ENCODE measurements at regions not wholly inside any gene's neighbourhood (a gene's known extent, or its start where the extent isn't known, plus 50 kb on each side); places are given as distances from the start of the nearest gene placed in this dataset.
A peak's percentile ranks its signal among the peaks of the same experiment; 100 is the strongest.

- no peak for DNase-seq (ENCODE audit: low spot score)
Measured at GRCh38 chr17:31715446-31715845, 143.6 kb downstream of the COPRS start.

DNA sequence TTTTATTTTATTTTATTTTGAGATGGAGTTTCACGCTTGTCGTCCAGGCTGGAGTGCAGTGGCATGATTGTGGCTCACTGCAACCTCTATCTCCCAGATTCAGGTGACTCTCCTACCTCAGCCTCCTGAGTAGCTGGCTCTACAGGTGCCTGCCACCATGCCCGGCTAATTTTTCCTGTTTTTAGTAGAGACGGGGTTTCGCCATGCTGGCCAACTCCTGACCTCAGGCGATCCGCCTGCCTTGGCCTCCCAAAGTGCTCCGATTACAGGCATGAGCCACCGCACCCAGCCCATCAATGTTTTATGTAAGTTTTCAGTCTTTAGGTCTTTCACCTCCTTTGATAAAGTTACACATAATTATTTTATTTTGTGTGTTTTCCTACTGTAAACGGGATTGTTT, 154.6 kb downstream of the COPRS start:
- DNase-seq (ENCODE audit: low spot score) = no peak

GRCh38 chr17:31702041-31702440, 157.0 kb downstream of the COPRS start:
- no peak for DNase-seq (ENCODE audit: low spot score)

DNA sequence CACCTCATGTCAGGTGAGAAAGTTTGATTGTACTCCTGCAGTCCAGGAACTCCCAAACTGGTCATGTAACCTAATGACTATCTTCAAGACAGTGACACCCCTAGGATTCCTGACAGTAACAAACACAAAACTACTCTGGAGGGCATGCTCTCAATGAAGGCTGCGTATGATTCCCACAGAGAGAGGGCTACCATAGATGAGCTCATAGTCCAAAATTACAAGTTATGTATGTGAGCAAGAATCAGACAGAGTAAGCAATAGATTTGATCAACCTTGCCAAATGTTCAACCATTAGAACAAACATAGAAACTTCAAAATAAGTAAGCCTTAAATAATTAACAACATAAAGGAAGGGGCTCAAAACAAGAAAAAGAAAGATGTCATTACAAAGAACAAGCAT, 158.1 kb downstream of the COPRS start:
- no peak for DNase-seq (ENCODE audit: low spot score)

GRCh38 chr17:31699886-31700285, 159.2 kb downstream of the COPRS start:
- no peak for DNase-seq (ENCODE audit: low spot score)

DNA sequence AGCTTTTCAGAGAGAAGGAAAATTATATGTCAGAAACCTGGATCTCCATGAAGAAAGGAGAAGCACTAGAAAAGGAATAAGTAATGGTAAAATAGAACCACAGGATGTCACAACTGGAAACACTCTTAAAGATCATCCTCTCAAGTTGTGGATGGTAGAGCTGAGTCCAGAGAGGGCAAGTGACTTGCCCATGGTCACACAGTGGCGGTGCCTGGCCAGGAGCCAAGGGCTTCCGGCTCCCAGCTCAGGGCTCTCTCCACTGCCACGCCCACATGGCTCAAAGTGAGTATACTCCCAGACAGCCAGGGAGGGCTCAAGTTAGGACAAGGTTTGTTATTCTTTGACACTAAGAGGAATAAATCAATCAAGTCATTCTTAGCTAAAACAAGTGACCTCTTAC, 159.8 kb downstream of the COPRS start:
- DNase-seq (ENCODE audit: low spot score) = no peak

GRCh38 chr17:31698751-31699150, 160.3 kb downstream of the COPRS start:
- no peak for DNase-seq (ENCODE audit: low spot score)

DNA sequence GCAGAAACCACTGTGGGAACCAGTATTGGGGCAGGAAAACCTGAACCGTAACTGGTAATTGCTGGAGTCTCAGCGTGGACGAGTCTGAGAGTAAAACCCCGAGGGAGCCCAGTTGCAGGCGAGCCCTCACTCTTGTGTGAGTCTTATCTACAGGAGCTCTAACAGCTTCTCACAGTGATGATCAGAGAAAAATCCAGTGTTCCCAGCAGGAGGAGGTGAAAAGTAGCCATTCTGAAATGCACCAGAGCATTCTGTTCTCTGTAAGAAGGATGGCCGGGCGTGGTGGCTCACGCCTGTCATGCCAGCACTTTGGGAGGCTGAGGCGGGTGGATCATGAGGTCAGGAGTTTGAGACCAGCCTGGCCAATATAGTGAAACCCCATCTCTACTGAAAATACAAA, 161.2 kb downstream of the COPRS start:
- no peak for DNase-seq (ENCODE audit: low spot score)

DNA sequence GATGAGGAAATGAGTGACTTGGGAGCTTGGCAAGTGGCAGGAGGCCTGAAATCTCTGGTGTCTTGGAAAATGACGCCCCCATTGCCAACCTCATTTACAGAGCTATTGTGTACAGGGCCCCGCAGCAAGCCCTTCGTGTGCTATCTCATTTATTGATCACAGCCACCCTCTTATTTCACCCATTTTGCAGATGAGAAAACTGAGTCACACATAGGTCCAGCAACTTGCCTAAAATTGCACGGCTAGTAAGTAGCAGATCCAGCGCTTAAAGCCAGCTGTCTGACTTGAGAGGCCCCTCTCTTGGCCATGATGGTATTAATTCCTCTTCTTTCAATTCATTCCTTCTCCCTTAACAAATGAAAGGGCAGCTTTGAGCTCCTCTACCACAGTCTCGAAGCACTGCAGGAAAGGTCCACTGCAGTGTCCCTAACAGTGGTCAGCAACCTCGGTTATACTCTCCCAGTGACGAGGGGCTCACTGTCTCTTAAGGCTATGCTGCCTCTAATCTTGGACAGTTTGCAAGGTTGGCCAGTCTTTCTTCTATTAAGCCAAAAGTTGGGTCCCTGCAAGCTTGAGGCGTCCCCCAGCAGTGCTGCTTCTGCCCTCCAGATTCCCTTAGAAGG, 162.2 kb downstream of the COPRS start:
- DNase-seq (ENCODE audit: low spot score) = no peak

DNA sequence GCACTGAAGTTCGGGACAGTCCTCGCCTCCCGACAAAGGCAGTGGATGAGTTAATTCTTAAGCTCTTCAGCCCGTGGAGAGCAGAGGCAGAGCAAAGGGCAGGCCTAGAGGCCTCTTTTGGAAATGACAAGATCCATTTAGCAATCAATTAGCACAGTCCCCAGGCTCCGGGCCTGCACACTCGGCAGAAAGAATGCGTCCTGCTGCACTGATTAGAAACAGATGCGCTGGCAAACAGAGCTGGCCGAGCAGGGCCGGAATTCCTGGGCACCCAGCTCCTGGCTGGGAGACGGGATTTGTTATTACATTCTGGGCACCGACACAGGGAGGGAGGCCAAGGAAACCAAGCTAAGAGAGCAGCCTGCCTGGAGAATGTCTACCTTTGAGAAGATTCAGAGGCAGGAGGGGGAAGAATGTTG, 162.9 kb downstream of the COPRS start:
- DNase-seq (ENCODE audit: low spot score) = peak; percentile 76

- DNase-seq (ENCODE audit: low spot score) = no peak
Measured at GRCh38 chr17:31695456-31696090, 163.5 kb downstream of the COPRS start.

DNA sequence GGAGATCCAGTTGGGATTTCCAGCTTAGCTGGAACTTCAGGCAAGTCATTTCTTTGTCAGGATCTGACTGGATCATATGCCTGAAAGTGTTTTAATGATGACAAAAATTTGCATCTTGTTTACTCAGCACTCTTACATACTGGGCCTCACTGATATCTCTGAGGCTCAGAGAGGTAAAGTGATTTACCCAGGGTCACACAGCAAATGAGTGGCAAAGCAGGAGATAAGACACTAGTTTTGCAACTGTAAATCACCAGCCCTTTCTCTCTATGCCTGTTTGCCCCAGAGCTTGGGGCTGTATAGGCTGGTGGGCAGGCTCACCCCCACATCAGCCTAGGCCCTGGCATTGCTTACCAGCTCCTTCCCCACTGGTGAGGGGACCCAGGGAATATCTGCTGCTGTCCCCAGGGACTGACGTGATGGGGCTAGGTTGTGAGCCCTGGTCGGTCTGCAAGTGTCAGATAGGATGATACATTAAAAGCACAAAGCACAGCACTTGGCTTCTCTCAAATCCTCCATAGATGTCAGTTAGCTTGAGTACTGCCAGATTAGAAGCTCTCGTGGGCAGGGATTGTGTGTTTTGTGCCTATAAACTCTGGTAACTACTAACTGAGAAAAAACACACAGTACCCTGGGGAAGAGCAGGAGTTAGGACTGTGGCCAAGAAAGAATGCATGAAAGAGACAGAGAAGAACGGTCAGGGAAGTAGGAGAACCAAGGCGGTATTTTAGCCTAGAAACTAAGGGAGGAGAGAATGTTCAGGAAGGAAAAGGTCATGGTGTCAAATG, 165.4 kb downstream of the COPRS start:
- DNase-seq (ENCODE audit: low spot score) = no peak

- DNase-seq (ENCODE audit: low spot score) = no peak
Measured at GRCh38 chr17:31692632-31693031, 166.4 kb downstream of the COPRS start.

- DNase-seq (ENCODE audit: low spot score) = no peak
Measured at GRCh38 chr17:31692027-31692426, 167.0 kb downstream of the COPRS start.

DNA sequence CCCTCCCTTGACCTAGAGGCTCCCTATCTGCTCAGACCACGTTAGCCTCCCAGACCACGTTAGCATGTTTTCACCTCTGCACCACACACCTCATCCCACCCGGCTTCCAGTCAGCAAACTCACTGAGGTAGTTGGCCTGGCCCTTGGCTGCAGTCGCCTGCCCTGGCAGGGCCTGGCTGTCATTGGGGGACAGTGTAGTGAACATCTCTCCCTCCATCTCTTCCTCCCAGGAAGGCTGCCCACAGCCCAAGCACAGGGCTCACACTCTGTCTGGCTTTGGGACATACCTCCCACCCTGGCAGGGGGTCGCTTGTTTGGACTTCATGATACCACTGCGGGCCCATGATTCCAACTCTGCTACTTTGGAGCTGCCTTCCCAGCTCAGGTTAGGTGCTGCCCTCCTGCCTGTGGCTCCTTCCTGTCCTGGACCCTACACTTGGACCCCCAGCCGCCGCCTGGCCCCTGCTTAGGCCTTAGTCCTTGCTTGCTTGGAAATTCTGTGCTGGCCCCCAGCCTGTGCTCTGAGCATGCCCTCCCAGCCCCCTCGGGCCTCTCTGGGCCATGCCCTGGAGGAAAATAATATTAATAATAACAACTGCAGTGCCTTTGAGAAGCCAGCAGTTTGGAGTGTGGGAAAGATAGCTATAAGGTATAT, 167.7 kb downstream of the COPRS start:
- DNase-seq (ENCODE audit: low spot score) = no peak

GRCh38 chr17:31690151-31690551, 168.9 kb downstream of the COPRS start:
- no peak for DNase-seq (ENCODE audit: low spot score)

DNA sequence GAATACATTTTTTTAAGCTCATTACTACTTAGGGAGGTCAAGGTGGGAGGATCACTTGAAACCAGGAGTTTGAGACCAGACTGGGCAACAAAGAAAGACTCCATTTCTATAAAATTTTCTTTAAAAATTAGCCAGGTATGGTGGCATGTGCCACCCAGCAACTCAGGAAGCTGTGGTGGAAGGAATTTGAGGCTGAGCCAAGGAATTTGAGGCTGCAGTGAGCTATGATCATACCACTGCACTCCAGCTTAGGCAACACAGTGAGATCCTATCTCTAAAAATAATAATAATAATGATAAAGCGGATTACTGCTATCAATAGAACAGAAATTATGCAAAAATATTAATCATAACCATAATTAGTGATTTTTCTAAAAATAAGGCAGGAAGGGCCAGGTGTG, 170.3 kb downstream of the COPRS start:
- DNase-seq (ENCODE audit: low spot score) = no peak

DNA sequence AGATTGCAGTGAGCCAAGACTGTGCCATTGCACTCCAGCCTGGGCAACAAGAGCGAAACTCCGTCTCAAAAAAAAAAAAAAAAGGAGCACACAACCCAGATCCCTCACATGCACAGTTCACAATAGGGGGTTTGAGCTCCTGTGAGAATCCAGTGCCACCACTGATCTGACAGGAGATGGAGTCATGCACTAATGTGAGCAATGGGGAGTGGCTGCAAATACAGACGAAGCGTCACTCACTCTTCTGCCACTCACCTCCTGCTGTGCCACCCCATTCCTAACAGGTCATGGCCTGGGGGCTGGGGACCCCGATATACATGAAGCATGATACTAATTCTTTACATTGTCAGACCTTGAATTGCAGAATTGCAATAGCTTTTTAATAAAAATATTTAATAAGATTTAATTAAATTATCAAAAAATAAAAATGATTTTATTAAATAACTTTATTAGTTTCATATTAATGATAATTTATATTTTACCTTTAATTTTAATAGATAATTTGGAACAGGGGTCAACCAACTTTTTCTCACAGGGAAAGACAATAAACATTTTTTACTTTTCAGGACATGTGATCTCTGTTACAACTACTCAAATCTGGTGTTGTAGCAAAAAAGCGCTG, 171.4 kb downstream of the COPRS start:
- no peak for DNase-seq (ENCODE audit: low spot score)

DNA sequence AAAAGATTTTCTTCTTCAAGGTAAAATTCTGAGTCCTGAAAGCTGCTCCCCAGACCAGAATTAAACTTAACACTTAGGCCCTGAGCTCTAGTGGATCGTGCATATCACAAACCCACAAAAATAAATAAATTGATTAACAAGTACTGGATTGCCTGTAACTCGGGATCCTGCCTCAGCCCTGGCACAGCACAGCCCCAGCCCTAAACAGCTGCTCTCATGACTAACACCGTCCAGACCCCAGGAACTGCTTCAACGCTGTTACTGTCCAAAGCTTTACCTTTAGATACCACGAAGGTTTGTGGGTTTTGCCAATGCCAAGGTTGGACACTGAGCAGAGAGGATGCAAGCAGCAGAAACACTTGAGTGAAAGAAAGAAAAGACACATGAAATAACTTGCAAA, 172.5 kb downstream of the COPRS start:
- DNase-seq (ENCODE audit: low spot score) = no peak

- DNase-seq (ENCODE audit: low spot score) = no peak
Measured at GRCh38 chr17:31684901-31685300, 174.1 kb downstream of the COPRS start.

- no peak for DNase-seq (ENCODE audit: low spot score)
Measured at GRCh38 chr17:31680126-31680525, 178.9 kb downstream of the COPRS start.

DNA sequence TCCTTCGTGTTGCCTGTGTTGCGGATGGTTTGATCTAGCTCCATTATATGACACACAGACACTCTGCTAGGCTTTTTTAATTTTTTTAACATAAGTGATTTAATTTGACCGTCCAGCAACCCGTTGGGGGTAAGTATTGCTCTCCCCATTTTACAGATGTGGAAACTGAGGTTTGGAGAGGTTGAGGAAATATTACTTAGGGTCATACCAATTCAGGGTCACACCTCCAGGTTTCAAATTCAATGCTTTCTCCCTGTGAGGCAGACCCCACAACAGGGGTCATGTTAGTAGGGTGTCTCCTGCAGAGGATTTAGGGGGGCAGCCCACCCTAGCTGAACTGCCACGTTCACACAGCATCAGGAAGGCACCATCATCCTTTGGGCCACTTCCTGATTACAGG, 179.4 kb downstream of the COPRS start:
- no peak for DNase-seq (ENCODE audit: low spot score)
